ENCODE measurements at regions not wholly inside any gene's neighbourhood (a gene's known extent, or its start where the extent isn't known, plus 50 kb on each side); places are given as distances from the start of the nearest gene placed in this dataset.

GRCh38 chr1:194710671-194711070 is 1524.3 kb upstream of the B3GALT2 start:
- no peak for ATAC-seq
- TF ChIP-seq ZNF8 (CRISPR knock-in tag; IDR thresholded peaks at IDR 0.05) (no peak), TCF4 (CRISPR knock-in tag; IDR thresholded peaks at IDR 0.05; ENCODE audit: borderline replicate concordance) (no peak), GLIS3 (CRISPR knock-in tag; IDR thresholded peaks at IDR 0.05) (no peak), ESRRG (CRISPR knock-in tag; IDR thresholded peaks at IDR 0.05) (no peak), ZC3H10 (CRISPR knock-in tag; IDR thresholded peaks at IDR 0.05) (no peak), ZNF565 (CRISPR knock-in tag; conservative IDR thresholded peaks at IDR 0.05; ENCODE audit: low read depth) (no peak), ARNTL (CRISPR knock-in tag; IDR thresholded peaks at IDR 0.05; ENCODE audit: borderline replicate concordance, low read depth) (no peak), ZFP3 (CRISPR knock-in tag; IDR thresholded peaks at IDR 0.05) (no peak), ZFP30 (CRISPR knock-in tag; IDR thresholded peaks at IDR 0.05) (no peak), ISL1 (CRISPR knock-in tag; IDR thresholded peaks at IDR 0.05) (no peak), SNAI2 (CRISPR knock-in tag; IDR thresholded peaks at IDR 0.05) (no peak), CSDC2 (CRISPR knock-in tag; IDR thresholded peaks at IDR 0.05) (no peak), TSHZ2 (CRISPR knock-in tag; IDR thresholded peaks at IDR 0.05) (no peak), ZNF70 (CRISPR knock-in tag; IDR thresholded peaks at IDR 0.05) (no peak), BACH2 (CRISPR knock-in tag; IDR thresholded peaks at IDR 0.05; ENCODE audit: borderline replicate concordance) (no peak)
- TF ChIP-seq, protein P1, sequence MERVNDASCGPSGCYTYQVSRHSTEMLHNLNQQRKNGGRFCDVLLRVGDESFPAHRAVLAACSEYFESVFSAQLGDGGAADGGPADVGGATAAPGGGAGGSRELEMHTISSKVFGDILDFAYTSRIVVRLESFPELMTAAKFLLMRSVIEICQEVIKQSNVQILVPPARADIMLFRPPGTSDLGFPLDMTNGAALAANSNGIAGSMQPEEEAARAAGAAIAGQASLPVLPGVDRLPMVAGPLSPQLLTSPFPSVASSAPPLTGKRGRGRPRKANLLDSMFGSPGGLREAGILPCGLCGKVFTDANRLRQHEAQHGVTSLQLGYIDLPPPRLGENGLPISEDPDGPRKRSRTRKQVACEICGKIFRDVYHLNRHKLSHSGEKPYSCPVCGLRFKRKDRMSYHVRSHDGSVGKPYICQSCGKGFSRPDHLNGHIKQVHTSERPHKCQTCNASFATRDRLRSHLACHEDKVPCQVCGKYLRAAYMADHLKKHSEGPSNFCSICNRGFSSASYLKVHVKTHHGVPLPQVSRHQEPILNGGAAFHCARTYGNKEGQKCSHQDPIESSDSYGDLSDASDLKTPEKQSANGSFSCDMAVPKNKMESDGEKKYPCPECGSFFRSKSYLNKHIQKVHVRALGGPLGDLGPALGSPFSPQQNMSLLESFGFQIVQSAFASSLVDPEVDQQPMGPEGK (CRISPR knock-in tag; IDR thresholded peaks at IDR 0.05; ENCODE audit: borderline replicate concordance): no peak
- TF ChIP-seq, protein P2, sequence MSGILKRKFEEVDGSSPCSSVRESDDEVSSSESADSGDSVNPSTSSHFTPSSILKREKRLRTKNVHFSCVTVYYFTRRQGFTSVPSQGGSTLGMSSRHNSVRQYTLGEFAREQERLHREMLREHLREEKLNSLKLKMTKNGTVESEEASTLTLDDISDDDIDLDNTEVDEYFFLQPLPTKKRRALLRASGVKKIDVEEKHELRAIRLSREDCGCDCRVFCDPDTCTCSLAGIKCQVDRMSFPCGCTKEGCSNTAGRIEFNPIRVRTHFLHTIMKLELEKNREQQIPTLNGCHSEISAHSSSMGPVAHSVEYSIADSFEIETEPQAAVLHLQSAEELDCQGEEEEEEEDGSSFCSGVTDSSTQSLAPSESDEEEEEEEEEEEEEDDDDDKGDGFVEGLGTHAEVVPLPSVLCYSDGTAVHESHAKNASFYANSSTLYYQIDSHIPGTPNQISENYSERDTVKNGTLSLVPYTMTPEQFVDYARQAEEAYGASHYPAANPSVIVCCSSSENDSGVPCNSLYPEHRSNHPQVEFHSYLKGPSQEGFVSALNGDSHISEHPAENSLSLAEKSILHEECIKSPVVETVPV (CRISPR knock-in tag; IDR thresholded peaks at IDR 0.05): no peak
- TF ChIP-seq, protein P3, sequence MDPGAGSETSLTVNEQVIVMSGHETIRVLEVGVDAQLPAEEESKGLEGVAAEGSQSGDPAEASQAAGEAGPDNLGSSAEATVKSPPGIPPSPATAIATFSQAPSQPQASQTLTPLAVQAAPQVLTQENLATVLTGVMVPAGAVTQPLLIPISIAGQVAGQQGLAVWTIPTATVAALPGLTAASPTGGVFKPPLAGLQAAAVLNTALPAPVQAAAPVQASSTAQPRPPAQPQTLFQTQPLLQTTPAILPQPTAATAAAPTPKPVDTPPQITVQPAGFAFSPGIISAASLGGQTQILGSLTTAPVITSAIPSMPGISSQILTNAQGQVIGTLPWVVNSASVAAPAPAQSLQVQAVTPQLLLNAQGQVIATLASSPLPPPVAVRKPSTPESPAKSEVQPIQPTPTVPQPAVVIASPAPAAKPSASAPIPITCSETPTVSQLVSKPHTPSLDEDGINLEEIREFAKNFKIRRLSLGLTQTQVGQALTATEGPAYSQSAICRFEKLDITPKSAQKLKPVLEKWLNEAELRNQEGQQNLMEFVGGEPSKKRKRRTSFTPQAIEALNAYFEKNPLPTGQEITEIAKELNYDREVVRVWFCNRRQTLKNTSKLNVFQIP (CRISPR knock-in tag; IDR thresholded peaks at IDR 0.05; ENCODE audit: borderline replicate concordance, low read depth): no peak

- TF ChIP-seq BACH2 (CRISPR knock-in tag; IDR thresholded peaks at IDR 0.05; ENCODE audit: borderline replicate concordance) (no peak), ZFP30 (CRISPR knock-in tag; IDR thresholded peaks at IDR 0.05) (no peak), ZNF70 (CRISPR knock-in tag; IDR thresholded peaks at IDR 0.05) (no peak), OSR1 (CRISPR knock-in tag; IDR thresholded peaks at IDR 0.05) (no peak), ESRRG (CRISPR knock-in tag; IDR thresholded peaks at IDR 0.05) (no peak), CSDC2 (CRISPR knock-in tag; IDR thresholded peaks at IDR 0.05) (no peak), PPARA (CRISPR knock-in tag; IDR thresholded peaks at IDR 0.05; ENCODE audit: borderline replicate concordance) (no peak), ZFP3 (CRISPR knock-in tag; IDR thresholded peaks at IDR 0.05) (no peak), TCF4 (CRISPR knock-in tag; IDR thresholded peaks at IDR 0.05; ENCODE audit: borderline replicate concordance) (no peak)
- TF ChIP-seq, protein P3 (CRISPR knock-in tag; IDR thresholded peaks at IDR 0.05; ENCODE audit: borderline replicate concordance, low read depth): no peak
- ATAC-seq: no peak
Observed at GRCh38 chr1:194709439-194709838, 1523.0 kb upstream of the B3GALT2 start.

- no peak for TF ChIP-seq TOX (CRISPR knock-in tag; IDR thresholded peaks at IDR 0.05; ENCODE audit: borderline replicate concordance)
- TF ChIP-seq, protein P1 (CRISPR knock-in tag; IDR thresholded peaks at IDR 0.05; ENCODE audit: borderline replicate concordance): no peak
- TF ChIP-seq TCF4 (CRISPR knock-in tag; IDR thresholded peaks at IDR 0.05; ENCODE audit: borderline replicate concordance): no peak
- TF ChIP-seq ZNF8 (CRISPR knock-in tag; IDR thresholded peaks at IDR 0.05): no peak
- no peak for TF ChIP-seq GLIS3 (CRISPR knock-in tag; IDR thresholded peaks at IDR 0.05)
- no peak for TF ChIP-seq ESRRG (CRISPR knock-in tag; IDR thresholded peaks at IDR 0.05)
- ATAC-seq: no peak
Observed at GRCh38 chr1:194707074-194707473, 1520.7 kb upstream of the B3GALT2 start.
